GM13976 (cell line): ENCODE measurements at regions not wholly inside any gene's neighbourhood (a gene's known extent, or its start where the extent isn't known, plus 50 kb on each side); places are given as distances from the start of the nearest gene placed in this dataset.

Experiments used
- DNase-seq: peaks from one replicate; pipeline ENCODE4 v3.0.0; 2012; ENCODE audit warnings: low spot score
- in situ Hi-C: fragments of 300-500 bp; cut with MboI; formaldehyde crosslinking; loops from one replicate; pipeline ENCODE4 v1.12.0; 2022; ENCODE audit warnings: low sequenced_read_pairs, mixed read lengths, inconsistent platforms; ENCODE audit not compliant: unreplicated experiment
- TF ChIP-seq, protein P1 (sequence below): IDR thresholded peaks from 2 replicates; pipeline ENCODE4 v1.5.1; 2012; ENCODE audit warnings: borderline replicate concordance, mild to moderate bottlenecking; ENCODE audit not compliant: insufficient read depth; ENCODE audit errors: extremely low read depth, missing control alignments, control extremely low read depth

DNA sequence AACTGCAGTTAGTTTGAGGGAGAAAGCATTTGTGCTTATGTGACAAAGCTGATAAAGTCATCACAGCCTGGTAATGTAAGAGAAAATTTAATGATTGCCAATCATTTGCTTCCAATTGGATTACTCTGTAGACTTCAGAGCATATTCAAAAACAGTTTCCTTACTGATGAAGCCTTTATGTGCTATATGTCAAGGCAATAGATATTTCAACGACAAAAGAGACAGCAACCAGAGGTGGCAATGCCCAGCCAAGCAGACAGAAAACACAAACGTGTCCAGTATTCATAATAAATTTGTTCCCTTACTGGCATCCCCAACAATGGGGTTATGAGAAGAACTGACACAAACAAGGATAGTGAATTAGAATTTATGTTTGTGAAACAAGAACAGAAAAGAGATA is 1840.3 kb upstream of the PCDH7 start:
- in situ Hi-C loops, result no loop called here
- TF ChIP-seq, protein P1, sequence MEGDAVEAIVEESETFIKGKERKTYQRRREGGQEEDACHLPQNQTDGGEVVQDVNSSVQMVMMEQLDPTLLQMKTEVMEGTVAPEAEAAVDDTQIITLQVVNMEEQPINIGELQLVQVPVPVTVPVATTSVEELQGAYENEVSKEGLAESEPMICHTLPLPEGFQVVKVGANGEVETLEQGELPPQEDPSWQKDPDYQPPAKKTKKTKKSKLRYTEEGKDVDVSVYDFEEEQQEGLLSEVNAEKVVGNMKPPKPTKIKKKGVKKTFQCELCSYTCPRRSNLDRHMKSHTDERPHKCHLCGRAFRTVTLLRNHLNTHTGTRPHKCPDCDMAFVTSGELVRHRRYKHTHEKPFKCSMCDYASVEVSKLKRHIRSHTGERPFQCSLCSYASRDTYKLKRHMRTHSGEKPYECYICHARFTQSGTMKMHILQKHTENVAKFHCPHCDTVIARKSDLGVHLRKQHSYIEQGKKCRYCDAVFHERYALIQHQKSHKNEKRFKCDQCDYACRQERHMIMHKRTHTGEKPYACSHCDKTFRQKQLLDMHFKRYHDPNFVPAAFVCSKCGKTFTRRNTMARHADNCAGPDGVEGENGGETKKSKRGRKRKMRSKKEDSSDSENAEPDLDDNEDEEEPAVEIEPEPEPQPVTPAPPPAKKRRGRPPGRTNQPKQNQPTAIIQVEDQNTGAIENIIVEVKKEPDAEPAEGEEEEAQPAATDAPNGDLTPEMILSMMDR, result no peak
- DNase-seq, result no peak

- in situ Hi-C loops, result no loop called here
- TF ChIP-seq, protein P1, result no peak
- no peak for DNase-seq
These were observed 1837.0 kb upstream of the PCDH7 start for GRCh38 chr4:28883211-28883610.

DNA sequence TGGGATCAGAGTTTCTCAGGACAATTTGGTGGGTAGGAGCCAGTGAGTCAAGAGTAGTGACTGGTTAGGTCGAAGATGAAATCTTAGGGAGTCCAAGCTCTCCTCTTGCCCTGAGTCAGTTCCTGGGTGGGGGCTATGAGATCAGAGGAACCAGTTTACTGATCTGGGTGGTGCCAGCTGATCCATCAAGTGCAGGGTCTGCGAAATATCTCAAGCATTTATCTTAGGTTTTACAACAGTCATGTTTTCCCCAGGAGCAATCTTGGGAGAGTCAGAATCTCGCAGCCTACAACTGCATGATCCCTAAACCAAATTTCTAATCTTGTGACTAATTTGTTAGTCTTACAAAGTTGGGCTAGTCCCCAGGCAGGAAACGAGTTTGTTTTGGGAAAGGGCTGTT is 1833.2 kb upstream of the PCDH7 start:
- no peak for DNase-seq
- in situ Hi-C loops, result no loop called here
- TF ChIP-seq, protein P1, result no peak

DNA sequence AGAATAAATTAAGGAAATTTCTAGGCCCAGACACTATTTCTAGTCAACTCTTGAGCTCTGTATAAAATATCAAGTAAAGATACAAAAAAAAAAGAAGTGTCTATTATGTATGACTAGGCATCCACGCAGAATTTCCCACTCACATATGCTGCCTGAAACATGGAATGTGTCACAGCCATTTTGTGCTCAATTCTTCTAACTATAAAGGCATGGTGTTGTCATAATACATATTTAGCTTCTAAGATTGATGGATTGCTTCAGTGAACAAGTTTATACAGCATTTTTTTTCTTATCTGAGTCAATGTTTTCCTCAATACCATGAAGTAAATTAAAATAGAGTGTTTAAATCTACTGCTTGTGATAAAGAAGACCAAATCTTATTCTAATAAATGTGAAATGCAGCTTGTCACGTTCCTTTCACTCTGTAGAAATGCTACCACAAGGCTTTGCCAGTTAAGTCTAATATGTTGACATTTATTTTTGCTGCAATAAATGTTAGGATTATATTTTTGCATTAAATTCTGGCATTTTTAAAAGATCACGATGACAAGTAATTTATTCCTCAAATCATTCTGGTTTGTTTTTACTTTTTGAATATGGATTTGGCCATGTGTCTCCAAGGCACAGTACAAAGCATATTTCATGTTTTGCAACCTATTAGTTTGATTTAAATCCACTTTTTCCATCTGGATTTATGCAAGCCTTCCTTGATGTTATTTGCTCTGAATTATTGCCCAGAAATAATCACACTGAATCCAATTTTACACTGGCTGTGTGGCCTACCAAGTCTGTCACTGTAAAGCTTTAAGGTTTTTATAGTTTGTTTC is 1829.0 kb upstream of the PCDH7 start:
- TF ChIP-seq, protein P1, result no peak
- in situ Hi-C loops, result no loop called here
- DNase-seq, result no peak

- TF ChIP-seq, protein P1, result no peak
- DNase-seq, result no peak
- in situ Hi-C loops, result no loop called here
These were observed 1806.7 kb upstream of the PCDH7 start for GRCh38 chr4:28913466-28913865.

- DNase-seq, result no peak
- TF ChIP-seq, protein P1, result no peak
- in situ Hi-C loops, result no loop called here
These were observed 1803.6 kb upstream of the PCDH7 start for GRCh38 chr4:28916585-28916984.
